ENCODE measurements at regions not wholly inside any gene's neighbourhood (a gene's known extent, or its start where the extent isn't known, plus 50 kb on each side); places are given as distances from the start of the nearest gene placed in this dataset.
"Not testable (repeated sequence)": the region's sequence is repeated elsewhere in the genome, so short reads cannot be mapped to it uniquely, and the experiment has no call there.

DNA sequence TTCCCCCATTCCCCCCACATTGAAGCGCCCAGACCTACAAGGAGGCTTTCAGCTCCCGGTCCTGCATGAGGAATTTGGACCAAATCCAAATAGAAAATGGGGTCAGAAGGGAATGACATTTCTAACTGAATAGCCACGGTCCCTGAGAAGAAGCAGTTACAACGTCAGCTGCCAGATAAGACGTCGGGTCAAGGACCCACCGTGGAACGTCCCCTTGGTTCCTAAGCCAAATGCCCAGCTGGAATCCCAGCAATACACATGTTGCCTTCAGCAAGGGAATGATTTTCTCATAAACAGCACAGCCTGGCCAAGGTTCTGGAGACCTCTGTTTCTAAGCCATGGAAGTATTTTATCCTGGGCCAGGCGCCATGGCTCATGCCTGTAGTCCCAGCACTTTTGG, 109.1 kb upstream of the PEG3 start:
- DNase-seq: no peak

DNA sequence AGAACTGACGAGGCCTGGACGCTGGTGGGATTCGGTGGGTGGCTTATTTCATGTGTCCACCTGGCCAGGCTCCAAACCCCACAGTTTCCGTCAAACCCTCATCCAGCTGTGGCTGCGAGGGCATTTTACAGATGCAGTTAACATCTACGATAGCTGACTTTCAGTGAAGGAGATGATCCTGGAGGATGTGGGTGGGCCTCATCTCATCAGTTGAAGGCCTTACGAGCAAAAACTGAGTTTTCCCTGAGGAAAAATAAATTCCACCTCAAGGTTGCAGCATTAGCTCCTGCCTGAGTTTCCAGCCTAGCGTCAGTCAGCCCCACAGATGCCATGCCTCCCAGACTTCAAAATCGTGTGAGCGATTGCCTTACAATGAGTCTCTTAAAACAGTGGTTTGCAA, 111.1 kb upstream of the PEG3 start:
- no peak for DNase-seq

DNA sequence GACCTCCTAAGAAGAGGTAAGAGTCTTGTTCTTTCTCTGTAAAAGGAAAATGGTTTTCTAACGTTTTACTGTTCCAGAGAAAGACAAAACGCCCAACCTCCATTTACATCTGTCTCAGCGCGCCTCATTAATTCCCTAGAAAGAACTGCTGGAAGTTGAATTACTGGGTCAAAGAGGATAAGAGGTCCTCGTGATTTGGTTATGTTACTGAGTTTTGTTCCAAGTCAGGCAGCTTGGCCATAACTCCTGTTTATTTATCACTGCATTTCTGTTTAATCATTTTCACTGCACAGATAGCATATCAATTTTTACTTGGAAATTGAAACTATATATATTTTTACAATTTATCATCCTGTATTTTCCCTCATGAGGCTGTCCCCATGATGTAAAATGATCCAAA, 112.9 kb upstream of the PEG3 start:
- DNase-seq: no peak

- no peak for DNase-seq
These were observed 115.2 kb upstream of the PEG3 start for GRCh38 chr19:56955637-56956216.

GRCh38 chr19:56956503-56957226, 116.1 kb upstream of the PEG3 start:
- no peak for DNase-seq

- DNase-seq: no peak
These were observed 118.7 kb upstream of the PEG3 start for GRCh38 chr19:56959205-56959604.

- no peak for DNase-seq
These were observed 120.5 kb upstream of the PEG3 start for GRCh38 chr19:56960959-56961543.

DNA sequence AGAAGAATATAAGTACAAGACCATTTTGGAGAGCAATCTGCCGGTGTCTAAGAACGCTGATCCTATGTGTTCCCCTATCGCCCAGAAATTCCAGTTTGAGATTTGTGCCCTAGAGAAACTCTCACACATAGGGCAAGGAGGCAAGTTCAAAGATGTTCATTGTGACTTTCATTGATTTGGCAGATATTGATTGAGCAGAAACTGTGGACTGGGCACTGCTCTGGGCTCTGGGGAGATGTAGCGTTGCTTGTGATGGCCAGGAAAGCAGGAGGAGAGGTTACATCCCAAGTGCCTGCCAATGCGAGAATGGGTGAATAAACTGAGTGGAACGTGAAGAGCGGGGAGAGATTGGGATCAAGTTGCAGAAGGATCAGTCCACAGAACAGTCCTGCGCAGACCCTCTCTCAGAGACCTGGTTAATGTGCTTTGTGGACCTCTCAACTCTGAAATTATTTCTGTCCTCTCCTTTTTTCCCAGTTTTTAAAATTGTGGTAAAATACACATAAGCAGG, 123.9 kb upstream of the PEG3 start:
- no peak for DNase-seq

GRCh38 chr19:56966225-56966696, 125.7 kb upstream of the PEG3 start:
- DNase-seq: no peak

DNA sequence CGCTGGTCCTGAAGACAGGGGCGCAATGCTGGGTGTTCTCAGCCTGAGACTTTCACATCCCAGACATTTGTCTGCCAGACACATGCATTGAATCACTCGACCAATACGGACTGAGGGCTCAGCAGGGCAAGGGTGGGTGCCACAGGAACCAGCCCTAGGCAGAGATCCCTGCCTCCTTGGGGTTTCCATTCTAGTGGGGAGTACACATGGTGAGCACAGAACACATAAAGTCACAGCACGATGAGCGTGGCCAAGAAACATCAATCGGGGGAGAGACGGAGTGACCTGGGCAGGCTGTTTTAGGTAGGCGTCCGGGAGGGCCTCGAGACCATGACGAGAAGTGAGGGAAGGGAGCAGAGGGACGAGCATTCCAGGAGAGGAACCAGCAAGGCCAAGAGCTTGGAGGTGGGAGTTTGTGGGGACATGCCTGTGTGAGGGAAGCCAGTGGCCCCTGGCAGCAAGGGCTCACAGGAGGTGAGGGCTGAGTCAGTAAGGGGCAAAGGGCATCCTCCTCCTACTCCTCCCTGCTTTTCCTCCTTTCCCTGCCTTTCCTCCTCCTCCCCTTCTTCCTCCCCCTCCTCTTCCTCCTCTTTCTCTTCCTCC, 126.3 kb upstream of the PEG3 start:
- DNase-seq: no peak

GRCh38 chr19:56969156-56969555, 128.6 kb upstream of the PEG3 start:
- DNase-seq: no peak

DNA sequence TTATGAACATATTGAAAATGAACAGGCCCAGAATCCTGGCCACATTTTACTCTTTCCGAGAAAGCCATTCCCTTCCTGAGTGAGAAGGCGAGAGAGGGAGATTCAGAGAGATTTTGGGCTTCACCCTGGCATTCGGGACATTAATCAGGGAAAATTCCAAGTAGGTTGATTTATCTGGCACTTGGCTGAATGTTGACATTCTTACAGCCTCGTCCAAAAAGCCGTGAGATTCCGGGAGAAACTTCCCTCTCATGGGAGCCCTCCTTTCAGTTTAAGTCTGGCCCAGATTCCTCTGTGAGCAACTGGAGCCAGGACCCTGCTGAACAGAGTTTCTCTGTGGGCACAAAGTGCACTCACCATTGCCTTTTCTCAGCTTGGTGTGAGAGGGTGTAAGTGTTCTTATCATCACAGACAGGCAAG, 129.2 kb upstream of the PEG3 start:
- DNase-seq: no peak

DNA sequence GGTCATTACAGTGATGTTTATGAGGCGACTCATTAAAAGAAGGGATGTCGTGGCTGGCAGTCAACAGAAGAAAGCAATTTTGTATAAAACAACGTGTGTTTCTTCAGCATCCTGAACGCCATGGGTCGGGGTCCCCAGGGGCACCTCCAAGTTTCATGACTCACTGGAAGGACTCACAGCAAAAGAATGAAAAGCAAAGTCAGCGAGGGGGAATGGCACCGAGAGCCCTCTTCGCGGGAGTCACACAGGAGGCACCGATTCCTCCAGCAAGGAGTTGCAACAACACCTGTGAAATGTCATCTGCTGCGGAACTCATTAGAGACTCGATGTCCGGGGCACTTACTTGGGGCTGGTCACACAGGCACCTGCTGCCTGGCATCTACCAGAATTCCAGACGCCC, 130.7 kb upstream of the PEG3 start:
- DNase-seq: no peak

GRCh38 chr19:56972291-56972841, 131.8 kb upstream of the PEG3 start:
- DNase-seq: no peak

DNA sequence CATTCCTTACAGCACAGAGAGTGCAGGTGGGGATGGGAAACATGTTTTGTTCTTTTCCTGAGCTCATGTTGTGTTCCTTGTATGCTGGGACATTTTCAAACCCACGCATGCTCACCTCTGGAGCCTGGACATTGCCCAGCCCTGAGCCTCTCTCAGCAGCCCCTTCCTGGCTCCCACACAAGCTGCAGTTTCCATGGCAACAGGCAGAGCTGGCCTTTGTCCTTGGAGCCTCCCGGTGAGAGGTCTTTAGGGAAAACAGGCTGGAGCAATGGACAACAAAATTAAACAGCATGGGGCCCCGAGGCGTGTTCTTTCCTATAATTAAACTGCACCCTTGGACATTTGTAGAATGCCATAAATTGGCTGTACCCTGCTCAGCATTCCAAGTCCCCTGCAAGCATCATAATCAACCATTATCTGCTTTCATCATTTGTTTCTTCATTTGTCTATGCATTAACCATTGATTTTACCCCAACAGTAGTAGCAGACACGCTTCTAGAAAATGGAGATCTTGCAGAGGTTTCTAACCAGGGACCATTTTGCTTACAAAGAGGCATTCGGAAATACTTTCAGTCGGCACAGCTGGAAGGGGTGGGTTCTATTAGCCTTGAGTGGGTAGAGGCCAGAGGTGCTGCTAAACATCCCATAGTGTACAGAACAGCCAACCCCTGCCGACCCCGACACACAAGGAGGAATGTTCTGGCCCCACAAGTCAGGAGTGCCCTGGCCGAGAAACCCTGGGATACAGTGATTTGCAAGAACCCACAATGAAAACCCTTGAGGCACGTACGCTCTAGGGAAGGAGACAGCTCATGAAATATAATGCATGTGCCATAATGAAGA, 133.4 kb upstream of the PEG3 start:
- no peak for DNase-seq

GRCh38 chr19:56974556-56975207, 134.2 kb upstream of the PEG3 start:
- no peak for DNase-seq

DNA sequence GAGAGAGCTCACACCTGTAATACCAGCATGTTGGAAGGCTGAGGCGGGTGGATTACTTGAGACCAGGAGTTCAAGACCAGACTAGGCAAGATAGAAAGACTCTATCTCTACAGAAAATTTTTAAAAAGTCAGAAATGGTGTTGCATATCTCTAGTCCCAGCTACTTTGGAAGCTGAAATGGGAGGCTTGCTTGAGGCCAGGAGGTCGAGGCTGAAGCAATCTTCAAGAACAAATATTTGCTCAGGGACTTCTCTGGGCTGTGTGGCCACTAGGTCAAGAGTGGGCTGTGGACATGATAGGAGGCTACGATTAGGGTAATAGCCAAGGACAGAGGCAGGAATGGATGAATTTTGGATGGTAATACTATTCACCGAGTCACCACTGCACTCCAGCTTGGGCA, 135.8 kb upstream of the PEG3 start:
- no peak for DNase-seq

GRCh38 chr19:56976995-56977906, 136.7 kb upstream of the PEG3 start:
- DNase-seq: no peak

DNA sequence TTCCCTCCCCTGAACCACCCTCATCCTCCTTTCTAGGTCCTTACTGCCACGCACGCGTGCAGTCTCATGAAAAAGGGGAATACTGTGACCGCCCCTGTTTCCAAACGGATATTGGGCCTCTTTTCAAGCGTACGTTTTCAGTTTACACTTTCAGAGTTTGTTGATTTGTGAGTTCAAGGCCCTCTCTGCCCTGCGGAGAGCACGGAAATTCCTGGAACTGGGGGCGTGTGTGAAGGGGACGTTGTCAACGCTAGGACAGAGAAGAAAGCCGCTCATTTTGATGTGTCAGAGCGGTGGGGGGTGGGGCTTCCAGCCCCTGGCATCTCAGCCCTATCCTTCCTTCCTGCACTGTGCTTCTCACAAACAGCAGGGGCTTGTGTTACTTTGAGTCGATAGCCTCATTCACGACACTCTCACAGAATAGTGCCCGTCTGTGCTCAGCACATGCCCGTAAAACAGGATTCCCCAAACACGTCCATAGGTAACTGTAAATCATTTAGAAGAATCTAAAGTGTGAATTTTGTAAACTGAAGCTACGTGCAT, 137.6 kb upstream of the PEG3 start:
- DNase-seq: no peak

GRCh38 chr19:56980326-56980725, 139.5 kb upstream of the USP29 start:
- not testable (repeated sequence) for DNase-seq

GRCh38 chr19:56980906-56981305, 138.9 kb upstream of the USP29 start:
- DNase-seq: no peak

Data from stimulated activated CD4-positive, alpha-beta T cell treated with anti-CD3 and anti-CD28 coated beads, Interleukin-2, amount 100 ng/mL, for 48 hours (primary cell).